Erythroblast (primary cell): ENCODE measurements at regions not wholly inside any gene's neighbourhood (a gene's known extent, or its start where the extent isn't known, plus 50 kb on each side); places are given as distances from the start of the nearest gene placed in this dataset.

Experiments
- GATA1 ChIP-seq: IDR thresholded peaks from 2 replicates; pipeline ENCODE4 v1.6.1; 2011; ENCODE audit warnings: low read depth, mild to moderate bottlenecking, control low read depth, low read length, moderate library complexity
- POLR2A ChIP-seq: IDR thresholded peaks from 2 replicates; pipeline ENCODE4 v1.6.1; 2011; ENCODE audit warnings: mild to moderate bottlenecking, low read length

GRCh38 chr3:89619263-89619662 is 511.8 kb downstream of the EPHA3 start:
- TF ChIP-seq POLR2A, result no peak
- no peak for TF ChIP-seq GATA1
